ENCODE measurements at regions not wholly inside any gene's neighbourhood (a gene's known extent, or its start where the extent isn't known, plus 50 kb on each side); places are given as distances from the start of the nearest gene placed in this dataset.

DNA sequence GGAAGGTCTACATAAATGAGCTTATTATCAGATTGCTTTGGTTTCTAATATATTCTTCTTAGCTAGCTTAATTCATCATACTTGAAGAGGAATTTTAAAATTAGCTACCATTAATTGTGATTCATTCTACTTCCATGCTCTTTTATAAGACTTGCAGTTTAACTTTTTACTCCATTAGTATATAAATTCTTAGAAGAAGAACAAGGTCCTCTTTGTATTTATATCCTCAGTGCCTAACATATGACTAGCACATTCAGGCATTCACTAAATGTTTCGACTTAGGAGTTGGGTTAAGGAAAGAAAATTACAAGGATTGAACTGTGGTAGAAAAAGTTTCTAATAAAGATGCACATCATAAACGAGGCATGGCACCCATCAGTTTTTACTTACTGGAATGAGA is 1135.5 kb downstream of the JRKL start:
- H3K36me3 Mint-ChIP-seq (ENCODE audit: low read depth, unreplicated experiment) = no peaks in the 10 kb centered on the region
- H3K4me1 Mint-ChIP-seq (ENCODE audit: unreplicated experiment) = no peaks in the 10 kb centered on the region
- TF ChIP-seq, protein P1, sequence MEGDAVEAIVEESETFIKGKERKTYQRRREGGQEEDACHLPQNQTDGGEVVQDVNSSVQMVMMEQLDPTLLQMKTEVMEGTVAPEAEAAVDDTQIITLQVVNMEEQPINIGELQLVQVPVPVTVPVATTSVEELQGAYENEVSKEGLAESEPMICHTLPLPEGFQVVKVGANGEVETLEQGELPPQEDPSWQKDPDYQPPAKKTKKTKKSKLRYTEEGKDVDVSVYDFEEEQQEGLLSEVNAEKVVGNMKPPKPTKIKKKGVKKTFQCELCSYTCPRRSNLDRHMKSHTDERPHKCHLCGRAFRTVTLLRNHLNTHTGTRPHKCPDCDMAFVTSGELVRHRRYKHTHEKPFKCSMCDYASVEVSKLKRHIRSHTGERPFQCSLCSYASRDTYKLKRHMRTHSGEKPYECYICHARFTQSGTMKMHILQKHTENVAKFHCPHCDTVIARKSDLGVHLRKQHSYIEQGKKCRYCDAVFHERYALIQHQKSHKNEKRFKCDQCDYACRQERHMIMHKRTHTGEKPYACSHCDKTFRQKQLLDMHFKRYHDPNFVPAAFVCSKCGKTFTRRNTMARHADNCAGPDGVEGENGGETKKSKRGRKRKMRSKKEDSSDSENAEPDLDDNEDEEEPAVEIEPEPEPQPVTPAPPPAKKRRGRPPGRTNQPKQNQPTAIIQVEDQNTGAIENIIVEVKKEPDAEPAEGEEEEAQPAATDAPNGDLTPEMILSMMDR (IDR thresholded peaks at IDR 0.05; ENCODE audit: unreplicated experiment) = no peak
- H3K4me3 Mint-ChIP-seq (ENCODE audit: unreplicated experiment) = no peak overlapping the region
- H3K27me3 Mint-ChIP-seq (ENCODE audit: unreplicated experiment) = peaks cover 2% of the 10 kb centered on the region
- no peaks in the 10 kb centered on the region for H3K9me3 Mint-ChIP-seq (ENCODE audit: unreplicated experiment)
- DNase-seq (ENCODE audit: low spot score) = no peak
- no peak overlapping the region for H3K27ac Mint-ChIP-seq (ENCODE audit: unreplicated experiment)

DNA sequence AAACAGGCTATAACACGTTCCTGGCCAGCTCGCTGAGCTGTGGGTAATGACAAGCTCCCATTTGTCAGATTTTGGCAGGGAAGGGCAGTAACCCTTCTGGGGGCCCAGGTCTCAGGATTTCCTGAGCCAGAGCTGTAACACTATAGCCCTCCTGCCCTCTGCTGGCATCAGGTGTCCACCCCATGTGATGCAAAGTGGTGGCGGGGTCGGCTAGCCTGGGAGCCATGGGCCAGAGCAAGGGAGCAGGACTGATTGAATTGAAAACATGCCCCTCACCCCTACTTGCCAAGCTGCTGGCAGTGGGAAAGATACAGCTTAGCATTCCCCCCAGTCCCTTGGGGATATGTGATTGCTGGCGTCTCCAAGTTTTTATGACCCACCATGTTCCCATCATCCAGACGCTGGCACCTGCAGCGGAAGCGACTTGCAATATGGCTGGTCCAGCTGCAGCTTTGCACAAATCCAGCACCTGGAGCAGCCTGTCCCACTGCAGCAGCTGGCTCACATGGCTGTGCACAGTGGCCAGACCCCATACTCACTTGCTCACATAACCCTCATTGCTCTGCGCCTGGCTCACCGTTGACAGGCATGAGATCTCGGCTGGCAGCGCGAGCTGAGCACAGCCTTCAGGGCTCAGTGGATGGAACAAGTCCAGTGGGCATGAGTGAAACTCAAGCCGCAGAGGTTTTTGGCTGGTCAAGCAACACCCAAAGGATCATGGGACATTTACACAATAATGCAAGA is 1147.8 kb downstream of the JRKL start:
- TF ChIP-seq, protein P1 (IDR thresholded peaks at IDR 0.05; ENCODE audit: unreplicated experiment) = no peak
- no peaks in the 10 kb centered on the region for H3K4me1 Mint-ChIP-seq (ENCODE audit: unreplicated experiment)
- H3K27ac Mint-ChIP-seq (ENCODE audit: unreplicated experiment) = no peak overlapping the region
- H3K4me3 Mint-ChIP-seq (ENCODE audit: unreplicated experiment) = no peak overlapping the region
- H3K36me3 Mint-ChIP-seq (ENCODE audit: low read depth, unreplicated experiment) = no peaks in the 10 kb centered on the region
- no peaks in the 10 kb centered on the region for H3K27me3 Mint-ChIP-seq (ENCODE audit: unreplicated experiment)
- no peaks in the 10 kb centered on the region for H3K9me3 Mint-ChIP-seq (ENCODE audit: unreplicated experiment)
- no peak for DNase-seq (ENCODE audit: low spot score)

DNA sequence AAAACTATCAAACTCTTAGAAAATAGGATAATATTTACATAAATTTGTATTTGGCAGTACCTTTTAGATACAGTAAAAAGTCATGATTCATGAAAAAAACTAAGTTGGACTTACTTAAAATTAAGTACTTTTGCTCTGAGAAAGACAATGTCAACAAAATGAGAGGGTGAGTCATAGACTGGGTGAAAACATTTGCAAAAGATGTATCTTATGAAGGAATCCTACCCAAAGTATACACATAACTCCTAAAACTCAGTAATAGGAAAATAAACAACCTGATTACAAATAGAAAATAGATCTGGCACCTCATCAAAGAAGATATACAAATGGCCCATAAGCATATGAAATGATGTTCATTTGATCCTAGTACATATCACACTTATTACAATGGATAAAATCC is 1154.6 kb downstream of the JRKL start:
- Mint-ChIP-seq H3K27me3 (ENCODE audit: unreplicated experiment) (no peaks in the 10 kb centered on the region), H3K27ac (ENCODE audit: unreplicated experiment) (no peak overlapping the region), H3K9me3 (ENCODE audit: unreplicated experiment) (no peaks in the 10 kb centered on the region), H3K4me3 (ENCODE audit: unreplicated experiment) (no peak overlapping the region), H3K36me3 (ENCODE audit: low read depth, unreplicated experiment) (no peaks in the 10 kb centered on the region), H3K4me1 (ENCODE audit: unreplicated experiment) (no peaks in the 10 kb centered on the region)
- no peak for DNase-seq (ENCODE audit: low spot score)
- TF ChIP-seq, protein P1 (IDR thresholded peaks at IDR 0.05; ENCODE audit: unreplicated experiment) = no peak

DNA sequence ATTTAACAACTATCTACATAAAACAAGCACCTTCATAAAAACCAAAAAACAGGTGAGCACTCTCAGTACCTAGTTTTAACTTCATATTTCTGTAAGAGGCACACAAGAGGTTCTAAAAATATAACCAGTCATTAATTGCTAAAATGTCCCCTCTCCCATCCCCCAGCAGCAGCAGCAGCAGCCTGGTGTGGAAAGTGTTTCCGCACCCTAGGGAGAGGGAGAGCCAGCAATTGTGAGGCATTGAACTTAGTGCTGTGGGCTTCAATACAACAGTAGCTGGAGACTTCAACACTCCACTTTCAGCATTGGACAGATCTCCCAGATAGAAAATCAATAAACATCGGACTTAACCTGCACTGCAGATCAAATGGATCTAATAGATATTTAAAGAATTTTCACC is 1158.5 kb downstream of the JRKL start:
- H3K4me3 Mint-ChIP-seq (ENCODE audit: unreplicated experiment) = no peak overlapping the region
- no peaks in the 10 kb centered on the region for H3K9me3 Mint-ChIP-seq (ENCODE audit: unreplicated experiment)
- H3K27me3 Mint-ChIP-seq (ENCODE audit: unreplicated experiment) = no peaks in the 10 kb centered on the region
- no peaks in the 10 kb centered on the region for H3K4me1 Mint-ChIP-seq (ENCODE audit: unreplicated experiment)
- DNase-seq (ENCODE audit: low spot score) = no peak
- no peaks in the 10 kb centered on the region for H3K36me3 Mint-ChIP-seq (ENCODE audit: low read depth, unreplicated experiment)
- no peak overlapping the region for H3K27ac Mint-ChIP-seq (ENCODE audit: unreplicated experiment)
- TF ChIP-seq, protein P1 (IDR thresholded peaks at IDR 0.05; ENCODE audit: unreplicated experiment) = no peak

DNA sequence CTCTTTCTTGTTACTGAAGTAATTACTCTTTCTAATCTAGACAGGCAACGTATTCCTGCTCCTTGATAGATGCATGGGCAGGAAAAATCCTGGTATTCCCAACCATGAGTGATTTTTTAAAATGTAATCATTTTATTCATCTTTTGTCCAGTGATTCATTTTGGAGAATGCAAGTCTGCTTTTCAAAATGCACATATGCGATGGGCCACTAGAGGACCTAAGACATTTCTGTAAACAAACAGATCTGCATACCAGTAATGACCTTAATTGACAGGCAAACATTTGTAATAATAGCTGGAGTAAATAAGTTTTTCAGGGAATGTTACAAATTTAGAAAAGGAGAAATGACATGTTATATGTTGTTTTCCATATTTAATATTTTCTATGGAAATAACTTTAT is 1167.6 kb downstream of the JRKL start:
- no peaks in the 10 kb centered on the region for H3K36me3 Mint-ChIP-seq (ENCODE audit: low read depth, unreplicated experiment)
- TF ChIP-seq, protein P1 (IDR thresholded peaks at IDR 0.05; ENCODE audit: unreplicated experiment) = no peak
- H3K27ac Mint-ChIP-seq (ENCODE audit: unreplicated experiment) = no peak overlapping the region
- no peaks in the 10 kb centered on the region for H3K27me3 Mint-ChIP-seq (ENCODE audit: unreplicated experiment)
- DNase-seq (ENCODE audit: low spot score) = no peak
- no peak overlapping the region for H3K4me3 Mint-ChIP-seq (ENCODE audit: unreplicated experiment)
- H3K4me1 Mint-ChIP-seq (ENCODE audit: unreplicated experiment) = peaks cover 16% of the 10 kb centered on the region
- H3K9me3 Mint-ChIP-seq (ENCODE audit: unreplicated experiment) = no peaks in the 10 kb centered on the region
